ENCODE measurements at regions not wholly inside any gene's neighbourhood (a gene's known extent, or its start where the extent isn't known, plus 50 kb on each side); places are given as distances from the start of the nearest gene placed in this dataset.
"Not testable (repeated sequence)": the region's sequence is repeated elsewhere in the genome, so short reads cannot be mapped to it uniquely, and the experiment has no call there.

GRCh38 chr5:4613440-4613839 is 526.7 kb upstream of the ADAMTS16 start:
- no peak for DNase-seq

GRCh38 chr5:4614088-4614487 is 526.0 kb upstream of the ADAMTS16 start:
- DNase-seq, result no peak

- DNase-seq, result not testable (repeated sequence)
Measured at GRCh38 chr5:4615369-4615768, 524.8 kb upstream of the ADAMTS16 start.

- DNase-seq, result no peak
Measured at GRCh38 chr5:4625206-4625896, 514.8 kb upstream of the ADAMTS16 start.

- no peak for DNase-seq
Measured at GRCh38 chr5:4627131-4627530, 513.0 kb upstream of the ADAMTS16 start.

GRCh38 chr5:4627929-4628328 is 512.2 kb upstream of the ADAMTS16 start:
- DNase-seq, result no peak

- DNase-seq, result no peak
Measured at GRCh38 chr5:4628645-4629385, 511.3 kb upstream of the ADAMTS16 start.

GRCh38 chr5:4630031-4630430 is 510.1 kb upstream of the ADAMTS16 start:
- DNase-seq, result no peak

- no peak for DNase-seq
Measured at GRCh38 chr5:4634342-4634741, 505.8 kb upstream of the ADAMTS16 start.

GRCh38 chr5:4636378-4636777 is 503.8 kb upstream of the ADAMTS16 start:
- DNase-seq, result no peak

- DNase-seq, result no peak
Measured at GRCh38 chr5:4639946-4640345, 500.2 kb upstream of the ADAMTS16 start.

- no peak for DNase-seq
Measured at GRCh38 chr5:4640795-4641194, 499.3 kb upstream of the ADAMTS16 start.

- DNase-seq, result no peak
Measured at GRCh38 chr5:4642525-4642924, 497.6 kb upstream of the ADAMTS16 start.

- no peak for DNase-seq
Measured at GRCh38 chr5:4643190-4643589, 496.9 kb upstream of the ADAMTS16 start.

- no peak for DNase-seq
Measured at GRCh38 chr5:4643960-4644359, 496.2 kb upstream of the ADAMTS16 start.

GRCh38 chr5:4646715-4647375 is 493.3 kb upstream of the ADAMTS16 start:
- DNase-seq, result no peak

GRCh38 chr5:4647955-4648354 is 492.2 kb upstream of the ADAMTS16 start:
- DNase-seq, result no peak

- DNase-seq, result no peak
Measured at GRCh38 chr5:4651806-4652565, 488.1 kb upstream of the ADAMTS16 start.

- no peak for DNase-seq
Measured at GRCh38 chr5:4653475-4653874, 486.7 kb upstream of the ADAMTS16 start.

GRCh38 chr5:4659851-4660250 is 480.3 kb upstream of the ADAMTS16 start:
- no peak for DNase-seq

- DNase-seq, result no peak
Measured at GRCh38 chr5:4661326-4661725, 478.8 kb upstream of the ADAMTS16 start.

- DNase-seq, result no peak
Measured at GRCh38 chr5:4661836-4662235, 478.3 kb upstream of the ADAMTS16 start.

GRCh38 chr5:4662756-4663155 is 477.4 kb upstream of the ADAMTS16 start:
- no peak for DNase-seq

All from activated naive CD4-positive, alpha-beta T cell treated with Interleukin-2 at 50 U/mL for 16 hours (primary cell).